Esophagus muscularis mucosa (tissue), 4 donors: ENCODE measurements at regions not wholly inside any gene's neighbourhood (a gene's known extent, or its start where the extent isn't known, plus 50 kb on each side); places are given as distances from the start of the nearest gene placed in this dataset.

Experiments
- DNase-seq: peaks from one replicate; pipeline ENCODE4 v3.0.0-alpha.2; 2017; ENCODE audit errors: extremely low spot score
- H3K27ac ChIP-seq, 4 donors: fragments of 200-600 bp; sonication (generic); replicated peaks in 1 of 4; 1 replicate in 3 of 4; 2 replicates in 1 of 4; pipeline ENCODE4 v1.5.1; 2016 to 2019; ENCODE audit warnings: mild to moderate bottlenecking in 1 of 4
- H3K27me3 ChIP-seq, 4 donors: fragments of 200-600 bp; sonication (generic); one replicate each; pipeline versions ENCODE4 v1.5.1 to v1.6.0; 2016 to 2019
- H3K36me3 ChIP-seq, 4 donors: fragments of 200-600 bp; sonication (generic); one replicate each; pipeline ENCODE4 v1.5.1; 2016 to 2019
- H3K4me1 ChIP-seq, 4 donors: fragments of 200-600 bp; sonication (generic); one replicate each; pipeline ENCODE4 v1.5.1; 2016 to 2019
- H3K4me3 ChIP-seq, 4 donors: fragments of 200-600 bp; sonication (generic); 1 replicate in 2 of 4; 2 replicates in 2 of 4; pipeline ENCODE4 v1.5.1; 2016 to 2019; ENCODE audit warnings: mild to moderate bottlenecking in 4 of 4, moderate library complexity in 1 of 4
- H3K9me3 ChIP-seq, 4 donors: fragments of 200-600 bp; sonication (generic); 1 replicate in 3 of 4; 2 replicates in 1 of 4; pipeline ENCODE4 v1.5.1; 2016 to 2019
- CTCF ChIP-seq, 3 experiments: fragments of 200-600 bp in 2 of 3; fragments of 450-650 bp in 1 of 3; sonication (generic) in 2 of 3; IDR thresholded peaks; one replicate each; pipeline ENCODE4 v1.5.1; 2017 to 2019; ENCODE audit warnings: antibody characterized with exemption in 3 of 3, mild to moderate bottlenecking in 2 of 3, moderate library complexity in 1 of 3
- EP300 ChIP-seq: sonication (generic); formaldehyde crosslinking; IDR thresholded peaks from one replicate; pipeline ENCODE4 v1.6.1; 2017; ENCODE audit warnings: antibody characterized with exemption
- POLR2A ChIP-seq: fragments of 450-650 bp; IDR thresholded peaks from one replicate; pipeline ENCODE4 v1.6.1; 2017; ENCODE audit warnings: antibody characterized with exemption, moderate library complexity, mild to moderate bottlenecking, low read depth
- POLR2AphosphoS5 ChIP-seq, 2 donors: sonication (generic); formaldehyde crosslinking; IDR thresholded peaks; one replicate each; pipeline ENCODE4 v1.6.1; 2017; ENCODE audit warnings: antibody characterized with exemption in 2 of 2
- WGBS: methylation state at CpG from one replicate; pipeline ENCODE4 v1.1.5; 2018; 5-methylcytosine and 5-hydroxymethylcytosine counted together
- intact Hi-C: fragments of 100-400 bp; cut with DNase I; formaldehyde crosslinking; loops from one replicate; pipeline ENCODE4 v1.15.1; 2023

DNA sequence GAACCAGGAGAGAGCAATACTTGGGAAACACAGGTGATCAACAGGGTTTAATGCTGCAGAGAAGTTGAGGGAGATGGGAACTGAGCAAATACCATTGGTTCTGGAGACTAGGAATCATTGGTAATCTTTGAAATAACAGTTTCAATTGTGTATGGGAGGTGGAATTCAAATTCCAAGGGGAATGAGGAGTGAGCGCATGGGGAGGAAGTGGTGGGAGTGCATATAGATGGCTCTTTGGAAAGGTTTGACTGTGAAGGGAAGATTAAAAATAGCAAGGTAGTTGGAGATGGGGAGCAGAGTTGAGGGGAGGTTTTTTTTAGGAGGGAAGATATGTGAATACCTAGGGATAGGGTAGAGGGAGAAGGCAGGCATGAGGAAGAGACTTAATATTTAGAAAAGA lies 51.1 kb upstream of the ROPN1 start:
- Histone ChIP-seq H3K27me3 (no peaks in the 10 kb centered on the region), H3K4me3 (no peak overlapping the region), H3K9me3 (no peaks in the 10 kb centered on the region), H3K4me1 (no peaks in the 10 kb centered on the region), H3K36me3 (no peaks in the 10 kb centered on the region), H3K27ac (no peak overlapping the region)
- WGBS, result 88% methylated on average over 1 of the region's 1 CpG
- DNase-seq, result no peak
- TF ChIP-seq POLR2A (no peak), EP300 (no peak), CTCF (IDR thresholded peaks at IDR 0.05) (no peak), POLR2AphosphoS5 (IDR thresholded peaks at IDR 0.05) (no peak)
- intact Hi-C loops, result no loop called here

GRCh38 chr3:124044956-124045355 lies 53.0 kb upstream of the ROPN1 start:
- Histone ChIP-seq H3K36me3 (no peaks in the 10 kb centered on the region), H3K9me3 (no peaks in the 10 kb centered on the region), H3K27ac (no peak overlapping the region), H3K27me3 (no peaks in the 10 kb centered on the region), H3K4me1 (no peaks in the 10 kb centered on the region), H3K4me3 (no peak overlapping the region)
- TF ChIP-seq EP300, result no peak
- 80% methylated on average over 3 of the region's 3 CpGs for WGBS
- no peak for DNase-seq
- intact Hi-C loops, result no loop called here

GRCh38 chr3:124048967-124049798 lies 57.3 kb upstream of the ROPN1 start:
- TF ChIP-seq POLR2A, result no peak
- TF ChIP-seq POLR2AphosphoS5 (IDR thresholded peaks at IDR 0.05), result no peak
- no peak for TF ChIP-seq EP300
- TF ChIP-seq CTCF (IDR thresholded peaks at IDR 0.05), result no peak
- Histone ChIP-seq H3K27me3 (no peaks in the 10 kb centered on the region), H3K4me3 (no peak overlapping the region), H3K9me3 (no peaks in the 10 kb centered on the region), H3K4me1 (peaks cover 0 to 3% (median 0%) of the 10 kb centered on the region in 4 donors), H3K36me3 (no peaks in the 10 kb centered on the region), H3K27ac (no peak overlapping the region)
- intact Hi-C loops, result no loop called here
- 67% methylated on average over 6 of the region's 6 CpGs for WGBS
- DNase-seq, result no peak

DNA sequence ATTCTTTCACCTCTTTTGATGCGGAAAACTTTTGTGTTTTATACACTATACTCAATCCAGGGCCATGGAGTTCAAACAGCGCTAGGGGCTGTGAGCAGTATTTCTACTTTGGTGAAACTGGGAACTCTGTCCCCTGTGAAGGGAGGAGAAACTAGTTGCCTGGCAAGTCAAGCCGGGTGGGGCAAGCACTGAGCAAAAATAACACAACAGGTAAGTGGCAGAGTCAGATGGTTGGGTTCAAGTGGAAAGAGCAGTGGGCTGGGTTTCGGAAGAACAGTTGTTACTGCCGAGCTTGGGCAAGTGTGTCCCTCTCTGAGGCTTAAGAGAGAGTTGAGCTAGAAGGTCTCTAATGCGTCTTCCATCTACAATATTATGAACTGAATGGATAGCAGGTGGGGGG lies 59.7 kb upstream of the ROPN1 start:
- no peak for TF ChIP-seq EP300
- no peak for TF ChIP-seq CTCF (IDR thresholded peaks at IDR 0.05)
- TF ChIP-seq POLR2AphosphoS5 (IDR thresholded peaks at IDR 0.05), result no peak
- TF ChIP-seq POLR2A, result no peak
- intact Hi-C loops, result no loop called here
- H3K27me3 ChIP-seq, result no peaks in the 10 kb centered on the region

DNA sequence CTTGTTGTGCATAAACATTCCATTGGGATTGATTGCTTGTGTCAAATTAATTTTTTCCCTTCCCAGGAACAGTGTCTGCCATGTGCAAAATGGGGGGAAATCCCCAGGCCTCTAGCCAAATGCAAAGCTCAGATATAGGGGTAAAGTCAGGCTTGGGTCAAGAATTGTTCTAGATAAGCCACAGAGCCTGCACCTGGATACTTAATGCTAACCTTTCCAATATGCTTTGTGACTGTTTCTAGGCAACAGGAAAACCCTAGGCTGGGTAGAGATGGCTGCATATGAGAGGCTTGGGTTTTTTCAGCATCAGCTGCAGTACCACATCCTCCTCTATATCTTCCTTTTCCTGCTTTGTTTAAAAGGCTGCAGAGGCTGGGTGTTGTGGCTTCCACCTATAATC lies 61.9 kb upstream of the ROPN1 start:
- intact Hi-C loops, result no loop called here
- Histone ChIP-seq H3K9me3 (no peaks in the 10 kb centered on the region), H3K4me1 (peaks cover 5 to 23% (median 12%) of the 10 kb centered on the region in 4 donors), H3K36me3 (no peaks in the 10 kb centered on the region), H3K4me3 (no peak overlapping the region), H3K27ac (no peak overlapping the region), H3K27me3 (no peaks in the 10 kb centered on the region)
- no peak for DNase-seq
- TF ChIP-seq EP300 (no peak), CTCF (IDR thresholded peaks at IDR 0.05) (no peak), POLR2A (no peak), POLR2AphosphoS5 (IDR thresholded peaks at IDR 0.05) (no peak)

More for the DNA sequence above, 59.7 kb upstream of the ROPN1 start:
- Histone ChIP-seq H3K9me3 (no peaks in the 10 kb centered on the region), H3K36me3 (no peaks in the 10 kb centered on the region), H3K27ac (no peak overlapping the region), H3K4me1 (peaks cover 0 to 11% (median 1%) of the 10 kb centered on the region in 4 donors), H3K4me3 (no peak overlapping the region)
- DNase-seq, result no peak
- 96% methylated on average over 6 of the region's 6 CpGs for WGBS
